Endothelial cell of umbilical vein (primary cell): ENCODE measurements at regions not wholly inside any gene's neighbourhood (a gene's known extent, or its start where the extent isn't known, plus 50 kb on each side); places are given as distances from the start of the nearest gene placed in this dataset.

ENCODE experiments used
- BruUV-seq: library from RNA; stranded (reverse); fragments of 400-500 nt; replicated peaks from 2 replicates; lab custom pipeline; 2021; lab: Mats Ljungman, UMichigan
- CTCF ChIA-PET: fragments of 300-600, 350-600 bp; sonication (Branson Sonifier 250); formaldehyde crosslinking; loops from one replicate; lab custom pipeline; 2021; ENCODE audit warnings: antibody characterized with exemption, inconsistent platforms; lab: Charles Lee
- POLR2A ChIA-PET: fragments of 300-600, 350-600 bp; sonication (Branson Sonifier 250); formaldehyde crosslinking; loops from one replicate; lab custom pipeline; 2021; ENCODE audit warnings: antibody characterized with exemption, inconsistent platforms; lab: Charles Lee
- DNase-seq: peaks from one replicate; pipeline ENCODE4 v3.0.0-alpha.2; 2011; ENCODE audit warnings: low read depth, low spot score
- FAIRE-seq: peaks from 2 replicates; lab custom pipeline; 2011; peaks lifted over from hg19 to GRCh38; lab: Jason Lieb, UNC
- H2AFZ ChIP-seq: 2 replicates; pipeline ENCODE4 v1.6.0; 2012; ENCODE audit warnings: low read depth, low read length, control low read depth, inconsistent platforms
- H3K27ac ChIP-seq: 2 replicates; pipeline ENCODE4 v1.5.1; 2011; ENCODE audit warnings: low read depth, mild to moderate bottlenecking, control low read depth, low read length, moderate library complexity; ENCODE audit not compliant: insufficient read depth
- H3K27me3 ChIP-seq, 2 experiments: 2 replicates each; pipeline versions ENCODE4 v1.6.0 to v1.6.1; 2011; ENCODE audit warnings: low read length in 2 of 2, mixed read lengths in 1 of 2; ENCODE audit not compliant: control insufficient read depth in 2 of 2, insufficient read depth in 2 of 2
- H3K36me3 ChIP-seq, 2 experiments: 2 replicates in 1 of 2; 3 replicates in 1 of 2; pipeline ENCODE4 v1.5.1; 2011; ENCODE audit warnings: low read length in 2 of 2, mild to moderate bottlenecking in 1 of 2, moderate library complexity in 1 of 2; ENCODE audit not compliant: control insufficient read depth in 2 of 2, insufficient read depth in 2 of 2; ENCODE audit errors: extremely low read depth in 1 of 2
- H3K4me1 ChIP-seq: 3 replicates; pipeline ENCODE4 v1.5.1; 2011; ENCODE audit warnings: mild to moderate bottlenecking, low read length; ENCODE audit not compliant: control insufficient read depth, insufficient read depth; ENCODE audit errors: extremely low read depth
- H3K4me2 ChIP-seq: 2 replicates; pipeline ENCODE4 v1.6.1; 2011; ENCODE audit warnings: low read length, control low read depth, mixed read lengths; ENCODE audit not compliant: insufficient read depth
- H3K4me3 ChIP-seq, 3 experiments: fragments of 200-600 bp in 1 of 3; sonication (generic), shearing (Covaris generic) in 1 of 3; replicated peaks in 1 of 3; 2 replicates each; pipeline ENCODE4 v1.5.1; 2011 to 2016; ENCODE audit warnings: control low read depth in 3 of 3, low read length in 3 of 3, mild to moderate bottlenecking in 2 of 3, inconsistent platforms in 1 of 3, low read depth in 1 of 3, moderate library complexity in 1 of 3; ENCODE audit not compliant: insufficient read depth in 1 of 3
- H3K79me2 ChIP-seq: 2 replicates; pipeline ENCODE4 v1.6.0; 2012; ENCODE audit warnings: low read length, inconsistent platforms; ENCODE audit not compliant: control insufficient read depth, insufficient read depth
- H3K9ac ChIP-seq: replicated peaks from 2 replicates; pipeline ENCODE3; 2011; ENCODE audit warnings: low read length, control low read depth; ENCODE audit not compliant: insufficient read depth; ENCODE audit errors: extremely low read depth
- H3K9me1 ChIP-seq: replicated peaks from 3 replicates; pipeline ENCODE4 v1.6.0; 2011; ENCODE audit warnings: mild to moderate bottlenecking, low read length; ENCODE audit not compliant: control insufficient read depth, insufficient read depth; ENCODE audit errors: extremely low read depth
- H3K9me3 ChIP-seq: replicated peaks from 2 replicates; pipeline ENCODE4 v1.5.1; 2012; ENCODE audit warnings: low read length, inconsistent platforms; ENCODE audit not compliant: control insufficient read depth, insufficient read depth
- H4K20me1 ChIP-seq: replicated peaks from 2 replicates; pipeline ENCODE3; 2011; ENCODE audit warnings: mild to moderate bottlenecking, low read length; ENCODE audit not compliant: control insufficient read depth, insufficient read depth; ENCODE audit errors: extremely low read depth
- EZH2 ChIP-seq: IDR thresholded peaks from 2 replicates; pipeline ENCODE4 v1.6.1; 2012; ENCODE audit warnings: borderline replicate concordance, low read depth, mild to moderate bottlenecking, moderate library complexity, low read length, inconsistent platforms; ENCODE audit not compliant: severe bottlenecking
- FOS ChIP-seq: IDR thresholded peaks from 2 replicates; pipeline ENCODE4 v1.6.1; 2011; ENCODE audit warnings: mild to moderate bottlenecking, low read length, moderate library complexity, borderline replicate concordance; ENCODE audit not compliant: insufficient read depth
- GATA2 ChIP-seq: IDR thresholded peaks from 2 replicates; pipeline ENCODE4 v1.7.0; 2011; ENCODE audit warnings: low read depth, mild to moderate bottlenecking, moderate library complexity, mixed read lengths, low read length; ENCODE audit not compliant: insufficient read length, insufficient read depth
- JUN ChIP-seq: IDR thresholded peaks from 2 replicates; pipeline ENCODE4 v1.6.1; 2011; ENCODE audit warnings: borderline replicate concordance, low read depth; ENCODE audit not compliant: insufficient read length, insufficient read depth
- MYC ChIP-seq: IDR thresholded peaks from one replicate; pipeline ENCODE4 v1.6.1; 2011; ENCODE audit warnings: mild to moderate bottlenecking, low read depth, low read length
- POLR2A ChIP-seq: IDR thresholded peaks from 2 replicates; pipeline ENCODE4 v1.6.1; 2012; ENCODE audit warnings: low read depth, mild to moderate bottlenecking, control low read depth, low read length
- POLR2AphosphoS5 ChIP-seq: IDR thresholded peaks from 2 replicates; pipeline ENCODE4 v1.6.1; 2012; ENCODE audit warnings: low read depth, mild to moderate bottlenecking, control low read depth, low read length, moderate library complexity; ENCODE audit not compliant: insufficient read depth
- dilution Hi-C: fragments of 300-500 bp; cut with MboI; formaldehyde crosslinking; loops from one replicate; pipeline ENCODE4 v1.15.0; 2019; ENCODE audit warnings: low sequenced_read_pairs; ENCODE audit not compliant: extremely low pct_ligation_motif_present
- intact Hi-C: fragments of 100-400 bp; cut with micrococcal nuclease; formaldehyde crosslinking; loops from one replicate; pipeline ENCODE4 v1.10.0; 2022
- TF ChIP-seq, protein P1 (sequence below): IDR thresholded peaks from 2 replicates; pipeline ENCODE4 v1.6.1; 2011; ENCODE audit not compliant: insufficient read depth, insufficient read length
- TF ChIP-seq, protein P2 (sequence below), 2 donors: IDR thresholded peaks; 1 replicate in 1 of 2; 2 replicates in 1 of 2; pipeline ENCODE4 v1.5.1; 2011; ENCODE audit warnings: low read length in 2 of 2, mild to moderate bottlenecking in 2 of 2, moderate library complexity in 2 of 2, control low read depth in 1 of 2, inconsistent platforms in 1 of 2, low read depth in 1 of 2; ENCODE audit not compliant: insufficient read depth in 1 of 2; ENCODE audit errors: extremely low read depth in 1 of 2

DNA sequence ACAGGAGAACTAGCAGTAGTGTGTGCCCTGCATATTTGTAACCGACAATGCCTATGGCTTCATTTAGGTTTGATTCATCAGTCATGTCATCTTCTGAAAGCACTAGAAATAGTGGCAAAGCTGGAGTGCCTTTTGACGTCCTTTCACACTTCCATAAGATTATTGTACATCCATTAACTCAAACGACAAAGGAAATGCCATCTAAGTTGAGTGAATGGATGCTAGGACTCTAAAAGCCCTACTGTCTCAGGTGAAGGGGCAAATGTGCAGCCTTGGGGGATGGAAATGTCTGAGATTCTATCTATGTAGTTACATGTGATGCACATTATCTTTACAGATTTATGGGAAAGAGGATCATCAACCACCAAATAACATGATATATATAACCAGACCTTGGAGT lies 1473.6 kb downstream of the STIM2 start:
- no peak overlapping the region for H3K4me3 ChIP-seq
- BruUV-seq = no TSS peak
- dilution Hi-C loops (no loop called here), intact Hi-C loops (no loop called here)
- no peak overlapping the region for H3K4me2 ChIP-seq
- no peaks in the 10 kb centered on the region for H3K4me1 ChIP-seq
- TF ChIP-seq, protein P1, sequence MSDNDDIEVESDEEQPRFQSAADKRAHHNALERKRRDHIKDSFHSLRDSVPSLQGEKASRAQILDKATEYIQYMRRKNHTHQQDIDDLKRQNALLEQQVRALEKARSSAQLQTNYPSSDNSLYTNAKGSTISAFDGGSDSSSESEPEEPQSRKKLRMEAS = no peak
- TF ChIP-seq MYC (no peak), POLR2AphosphoS5 (no peak), GATA2 (no peak), EZH2 (no peak), JUN (no peak), FOS (no peak), POLR2A (no peak)
- TF ChIP-seq, protein P2, sequence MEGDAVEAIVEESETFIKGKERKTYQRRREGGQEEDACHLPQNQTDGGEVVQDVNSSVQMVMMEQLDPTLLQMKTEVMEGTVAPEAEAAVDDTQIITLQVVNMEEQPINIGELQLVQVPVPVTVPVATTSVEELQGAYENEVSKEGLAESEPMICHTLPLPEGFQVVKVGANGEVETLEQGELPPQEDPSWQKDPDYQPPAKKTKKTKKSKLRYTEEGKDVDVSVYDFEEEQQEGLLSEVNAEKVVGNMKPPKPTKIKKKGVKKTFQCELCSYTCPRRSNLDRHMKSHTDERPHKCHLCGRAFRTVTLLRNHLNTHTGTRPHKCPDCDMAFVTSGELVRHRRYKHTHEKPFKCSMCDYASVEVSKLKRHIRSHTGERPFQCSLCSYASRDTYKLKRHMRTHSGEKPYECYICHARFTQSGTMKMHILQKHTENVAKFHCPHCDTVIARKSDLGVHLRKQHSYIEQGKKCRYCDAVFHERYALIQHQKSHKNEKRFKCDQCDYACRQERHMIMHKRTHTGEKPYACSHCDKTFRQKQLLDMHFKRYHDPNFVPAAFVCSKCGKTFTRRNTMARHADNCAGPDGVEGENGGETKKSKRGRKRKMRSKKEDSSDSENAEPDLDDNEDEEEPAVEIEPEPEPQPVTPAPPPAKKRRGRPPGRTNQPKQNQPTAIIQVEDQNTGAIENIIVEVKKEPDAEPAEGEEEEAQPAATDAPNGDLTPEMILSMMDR (IDR thresholded peaks at IDR 0.05; ENCODE audit: extremely low read depth in 1 of 2, insufficient read depth in 1 of 2, low read depth in 1 of 2, low read length in 2 of 2) = no peak
- H3K9me1 ChIP-seq = no peaks in the 10 kb centered on the region
- no peak for DNase-seq
- H3K27me3 ChIP-seq = no peaks in the 10 kb centered on the region
- no peaks in the 10 kb centered on the region for H3K79me2 ChIP-seq
- no peaks in the 10 kb centered on the region for H3K36me3 ChIP-seq
- POLR2A ChIA-PET = no interaction called here
- CTCF ChIA-PET = no interaction called here
- H3K27ac ChIP-seq = no peak overlapping the region
- H3K9me3 ChIP-seq = no peaks in the 10 kb centered on the region
- FAIRE-seq = no peak
- H2AFZ ChIP-seq = no peak overlapping the region
- no peaks in the 10 kb centered on the region for H4K20me1 ChIP-seq
- no peak overlapping the region for H3K9ac ChIP-seq
